GM12878 (cell line): ENCODE measurements at regions not wholly inside any gene's neighbourhood (a gene's known extent, or its start where the extent isn't known, plus 50 kb on each side); places are given as distances from the start of the nearest gene placed in this dataset.

Experiments
- ATAC-seq: fragments of 200-7000 bp; cut with Tn5 transposase; 3 replicates; pipeline ENCODE4 v1.9.1; 2020; ENCODE audit warnings: mild to moderate bottlenecking, moderate library complexity
- BruUV-seq: library from RNA; stranded (reverse); fragments of 400-500 nt; replicated peaks from 2 replicates; lab custom pipeline; 2021; lab: Mats Ljungman, UMichigan
- CTCF ChIA-PET: fragments of 300-600 bp; sonication (Branson Sonifier 250); formaldehyde crosslinking; extraction: SDS; loops from one replicate; lab custom pipeline; 2021; ENCODE audit warnings: inconsistent platforms; lab: Yijun Ruan, JAX
- POLR2A ChIA-PET: fragments of 350-600 bp; formaldehyde crosslinking; extraction: SDS; loops from one replicate; lab custom pipeline; 2021; ENCODE audit warnings: inconsistent platforms; lab: Charles Lee
- RAD21 ChIA-PET: fragments of 300-600 bp; sonication (Branson Sonifier 250); formaldehyde crosslinking; loops from one replicate; lab custom pipeline; 2023; ENCODE audit warnings: antibody characterized with exemption; ENCODE audit not compliant: unreplicated experiment; lab: Charles Lee
- SMC1A ChIA-PET: fragments of 300-600 bp; sonication (Branson Sonifier 250); formaldehyde crosslinking; loops from one replicate; lab custom pipeline; 2023; ENCODE audit not compliant: unreplicated experiment, uncharacterized antibody; lab: Charles Lee
- DNase-seq: peaks from one replicate; pipeline ENCODE4 v3.0.0-alpha.2; 2011; ENCODE audit warnings: low read depth, low spot score
- FAIRE-seq: peaks from 3 replicates; lab custom pipeline; 2011; peaks lifted over from hg19 to GRCh38; lab: Jason Lieb, UNC
- H2AFZ ChIP-seq: 2 replicates; pipeline ENCODE4 v1.6.0; 2011; ENCODE audit warnings: low read depth, low read length, control low read depth; ENCODE audit not compliant: control insufficient read depth
- H3K27ac ChIP-seq: 2 replicates; pipeline ENCODE4 v1.5.1; 2011; ENCODE audit warnings: control low read depth; ENCODE audit not compliant: control insufficient read depth, insufficient read depth
- H3K27me3 ChIP-seq, 2 experiments: replicated peaks in 1 of 2; 2 replicates each; pipeline versions ENCODE4 v1.6.0 to v1.6.1; 2011; ENCODE audit warnings: low read length in 1 of 2; ENCODE audit not compliant: control insufficient read depth in 2 of 2, insufficient read depth in 2 of 2
- H3K36me3 ChIP-seq, 2 experiments: 2 replicates each; pipeline ENCODE4 v1.5.1; 2011; ENCODE audit warnings: low read length in 1 of 2; ENCODE audit not compliant: control insufficient read depth in 2 of 2, insufficient read depth in 2 of 2
- H3K4me1 ChIP-seq: 2 replicates; pipeline ENCODE4 v1.6.1; 2011; ENCODE audit warnings: mild to moderate bottlenecking, low read length, moderate library complexity, mixed read lengths; ENCODE audit not compliant: control insufficient read depth, insufficient read depth
- H3K4me2 ChIP-seq: 2 replicates; pipeline ENCODE4 v1.6.0; 2011; ENCODE audit warnings: control low read depth; ENCODE audit not compliant: control insufficient read depth, insufficient read depth
- H3K4me3 ChIP-seq: fragments of 200-600 bp; sonication (generic); 2 replicates; pipeline ENCODE4 v1.5.1; 2016
- H3K79me2 ChIP-seq: 2 replicates; pipeline ENCODE4 v1.6.0; 2011; ENCODE audit warnings: low read length; ENCODE audit not compliant: control insufficient read depth, insufficient read depth
- H3K9ac ChIP-seq: 2 replicates; pipeline ENCODE4 v1.8.0; 2011; ENCODE audit warnings: low read length, control low read depth, mixed read lengths; ENCODE audit not compliant: control insufficient read depth, insufficient read depth
- H3K9me3 ChIP-seq: replicated peaks from 3 replicates; pipeline ENCODE4 v1.5.1; 2011; ENCODE audit warnings: mild to moderate bottlenecking, low read length; ENCODE audit not compliant: control insufficient read depth, insufficient read depth
- H4K20me1 ChIP-seq: 2 replicates; pipeline ENCODE4 v1.6.0; 2011; ENCODE audit not compliant: control insufficient read depth, insufficient read depth
- ATF2 ChIP-seq: IDR thresholded peaks from 2 replicates; pipeline ENCODE4 v1.6.1; 2012; ENCODE audit warnings: low read length, inconsistent platforms
- BHLHE40 ChIP-seq, 2 experiments: fragments of 450-650 bp in 1 of 2; IDR thresholded peaks; 2 replicates each; pipeline ENCODE4 v1.6.1; 2011 to 2017; ENCODE audit warnings: low read depth in 2 of 2, borderline replicate concordance in 1 of 2, improper control_type of control experiment in 1 of 2, low read length in 1 of 2, mild to moderate bottlenecking in 1 of 2
- CHD1 ChIP-seq: IDR thresholded peaks from 2 replicates; pipeline ENCODE4 v1.6.1; 2012; ENCODE audit warnings: low read depth, low read length, improper control_type of control experiment
- EED ChIP-seq: sonication (generic); IDR thresholded peaks from 2 replicates; pipeline ENCODE4 v1.6.1; 2016; ENCODE audit warnings: antibody characterized with exemption, low read depth
- LARP7 ChIP-seq: fragments of 450-650 bp; IDR thresholded peaks from 2 replicates; pipeline ENCODE4 v1.6.1; 2017; ENCODE audit warnings: mild to moderate bottlenecking
- POLR2AphosphoS2 ChIP-seq: IDR thresholded peaks from 2 replicates; pipeline ENCODE4 v1.6.1; 2011; ENCODE audit warnings: low read depth, mild to moderate bottlenecking, low read length, improper control_type of control experiment, moderate library complexity
- POU2F2 ChIP-seq: IDR thresholded peaks from 3 replicates; pipeline ENCODE4 v1.6.1; 2011; ENCODE audit warnings: low read depth, mild to moderate bottlenecking, low read length, borderline replicate concordance
- SRF ChIP-seq, 2 experiments: IDR thresholded peaks; 2 replicates each; pipeline ENCODE4 v1.6.1; 2011; ENCODE audit warnings: low read depth in 2 of 2, low read length in 2 of 2, mild to moderate bottlenecking in 1 of 2, moderate library complexity in 1 of 2
- STAT1 ChIP-seq: fragments of 450-650 bp; conservative IDR thresholded peaks from 2 replicates; pipeline ENCODE4 v1.6.1; 2014; ENCODE audit warnings: antibody characterized with exemption, mild to moderate bottlenecking
- WRNIP1 ChIP-seq: IDR thresholded peaks from 2 replicates; pipeline ENCODE4 v1.6.1; 2011; ENCODE audit warnings: low read depth, low read length, improper control_type of control experiment, borderline replicate concordance
- ZBTB11 ChIP-seq: fragments of 450-650 bp; formaldehyde crosslinking; IDR thresholded peaks from 2 replicates; pipeline ENCODE4 v1.5.0; 2022; ENCODE audit warnings: mild to moderate bottlenecking, missing genetic modification characterization
- ZNF207 ChIP-seq: fragments of 450-650 bp; IDR thresholded peaks from 2 replicates; pipeline ENCODE4 v1.6.1; 2014; ENCODE audit warnings: antibody characterized with exemption, mild to moderate bottlenecking, borderline replicate concordance
- WGBS: methylation state at CpG from one replicate; pipeline ENCODE4 v1.1.6; 2016; ENCODE audit warnings: low lambda C conversion rate; ENCODE audit not compliant: insufficient replicate concordance, insufficient coverage; ENCODE audit errors: missing lambda C conversion rate; 5-methylcytosine and 5-hydroxymethylcytosine counted together
- in situ Hi-C: fragments of 300-500 bp; cut with MboI; formaldehyde crosslinking; loops from 9 replicates; pipeline ENCODE4 v1.14.3; 2018; ENCODE audit warnings: mixed read lengths
- intact Hi-C: fragments of 100-400 bp; cut with micrococcal nuclease; formaldehyde crosslinking; loops from one replicate; pipeline ENCODE4 v1.14.2; 2022; ENCODE audit not compliant: unreplicated experiment

- WGBS: 60% methylated on average over 2 of the region's 2 CpGs
- ChIA-PET RAD21 (no interaction called here), SMC1A (interaction anchor here (0.9 kb wide), 1 partner anchor 10 kb away, joined by 3 read pairs; no protein-coding TSS in a partner anchor), CTCF (no interaction called here), POLR2A (no interaction called here)
- H3K27me3 ChIP-seq: no peaks in the 10 kb centered on the region
- no peak for FAIRE-seq
- intact Hi-C loops: no loop called here
- DNase-seq: no peak
- no peaks in the 10 kb centered on the region for H3K9me3 ChIP-seq
- no peaks in the 10 kb centered on the region for H3K79me2 ChIP-seq
- no peak overlapping the region for H3K4me3 ChIP-seq
- H3K4me2 ChIP-seq: no peak overlapping the region
- TF ChIP-seq CHD1 (no peak), EED (no peak), LARP7 (no peak), POU2F2 (no peak), BHLHE40 (IDR thresholded peaks at IDR 0.05; ENCODE audit: borderline replicate concordance in 1 of 2, low read depth in 2 of 2, low read length in 1 of 2) (no peak), STAT1 (no peak), ATF2 (no peak), WRNIP1 (no peak), SRF (IDR thresholded peaks at IDR 0.05; ENCODE audit: low read depth in 2 of 2, low read length in 2 of 2) (no peak), ZNF207 (no peak), POLR2AphosphoS2 (no peak), ZBTB11 (no peak)
- H4K20me1 ChIP-seq: no peaks in the 10 kb centered on the region
- H3K9ac ChIP-seq: no peak overlapping the region
- BruUV-seq: no TSS peak
- H3K36me3 ChIP-seq: no peaks in the 10 kb centered on the region
- no peak overlapping the region for H2AFZ ChIP-seq
- in situ Hi-C loops: no loop called here
- ATAC-seq: no peak
- H3K27ac ChIP-seq: no peak overlapping the region
- no peaks in the 10 kb centered on the region for H3K4me1 ChIP-seq
Measured at GRCh38 chr13:106888148-106888547, 320.2 kb upstream of the ARGLU1 start.
